Neuronal stem cell (in vitro differentiated cells): ENCODE measurements at regions not wholly inside any gene's neighbourhood (a gene's known extent, or its start where the extent isn't known, plus 50 kb on each side); places are given as distances from the start of the nearest gene placed in this dataset.

Experiments
- DNase-seq: peaks from one replicate; pipeline ENCODE4 v3.0.0-alpha.2; 2013; ENCODE audit warnings: low spot score
- H2AFZ ChIP-seq: one replicate; pipeline ENCODE4 v1.6.1; 2013; ENCODE audit warnings: mild to moderate bottlenecking, low read length, inconsistent platforms
- H2AK5ac ChIP-seq: 2 replicates; pipeline ENCODE4 v1.6.1; 2013; ENCODE audit warnings: low read depth, mild to moderate bottlenecking, inconsistent platforms, low read length, moderate library complexity, mixed read lengths
- H2BK120ac ChIP-seq: 2 replicates; pipeline ENCODE4 v1.6.1; 2013; ENCODE audit warnings: low read depth, mild to moderate bottlenecking, inconsistent platforms, low read length, moderate library complexity, mixed read lengths
- H2BK12ac ChIP-seq: one replicate; pipeline ENCODE4 v1.6.1; 2013; ENCODE audit warnings: low read length, inconsistent platforms
- H2BK15ac ChIP-seq: 2 replicates; pipeline ENCODE4 v1.6.1; 2013; ENCODE audit warnings: mild to moderate bottlenecking, low read length, inconsistent platforms, mixed read lengths
- H2BK5ac ChIP-seq: one replicate; pipeline ENCODE4 v1.6.1; 2013; ENCODE audit warnings: inconsistent platforms, mild to moderate bottlenecking, low read length, moderate library complexity
- H3K14ac ChIP-seq: one replicate; pipeline ENCODE4 v1.6.1; 2013; ENCODE audit warnings: low read length, inconsistent platforms
- H3K18ac ChIP-seq: 2 replicates; pipeline ENCODE4 v1.6.1; 2013; ENCODE audit warnings: low read length, inconsistent platforms
- H3K23ac ChIP-seq: 2 replicates; pipeline ENCODE4 v1.6.1; 2013; ENCODE audit warnings: low read depth, mild to moderate bottlenecking, mixed read lengths, low read length, inconsistent platforms; ENCODE audit not compliant: poor library complexity
- H3K27ac ChIP-seq: replicated peaks from 3 replicates; pipeline ENCODE4 v1.5.1; 2013; ENCODE audit warnings: low read length, inconsistent platforms
- H3K27me3 ChIP-seq, 3 experiments: 2 replicates each; pipeline ENCODE4 v1.6.1; 2013; ENCODE audit warnings: low read length in 3 of 3, mild to moderate bottlenecking in 2 of 3, inconsistent platforms in 1 of 3, low read depth in 1 of 3, mixed read lengths in 1 of 3, moderate library complexity in 1 of 3; ENCODE audit not compliant: control insufficient read depth in 3 of 3, insufficient read depth in 3 of 3
- H3K36me3 ChIP-seq, 2 donors: replicated peaks in 1 of 2; 2 replicates each; pipeline ENCODE4 v1.6.1; 2013; ENCODE audit warnings: low read length in 2 of 2; ENCODE audit not compliant: control insufficient read depth in 2 of 2, insufficient read depth in 2 of 2
- H3K4ac ChIP-seq: 2 replicates; pipeline ENCODE4 v1.6.1; 2013; ENCODE audit warnings: inconsistent platforms, mild to moderate bottlenecking, low read length, moderate library complexity
- H3K4me1 ChIP-seq, 2 donors: 1 replicate in 1 of 2; 2 replicates in 1 of 2; pipeline ENCODE4 v1.6.1; 2013; ENCODE audit warnings: low read length in 2 of 2, low read depth in 1 of 2; ENCODE audit not compliant: control insufficient read depth in 2 of 2, insufficient read depth in 1 of 2
- H3K4me2 ChIP-seq: one replicate; pipeline ENCODE4 v1.6.1; 2013; ENCODE audit warnings: mild to moderate bottlenecking, low read length, inconsistent platforms; ENCODE audit not compliant: insufficient read depth, poor library complexity, severe bottlenecking
- H3K4me3 ChIP-seq, 2 donors: 2 replicates each; pipeline ENCODE4 v1.5.1; 2013; ENCODE audit warnings: low read length in 2 of 2, mild to moderate bottlenecking in 2 of 2, inconsistent platforms in 1 of 2, moderate library complexity in 1 of 2
- H3K79me1 ChIP-seq: one replicate; pipeline ENCODE4 v1.6.1; 2013; ENCODE audit warnings: low read depth, mild to moderate bottlenecking, inconsistent platforms, low read length, moderate library complexity
- H3K9ac ChIP-seq: one replicate; pipeline ENCODE4 v1.6.1; 2013; ENCODE audit warnings: mild to moderate bottlenecking, low read depth, low read length, inconsistent platforms; ENCODE audit not compliant: poor library complexity
- H3K9me3 ChIP-seq, 2 donors: replicated peaks in 1 of 2; 2 replicates each; pipeline versions ENCODE3 to v1.6.1; 2013; ENCODE audit warnings: low read length in 2 of 2, mild to moderate bottlenecking in 2 of 2, inconsistent platforms in 1 of 2, low read depth in 1 of 2, mixed read lengths in 1 of 2, moderate library complexity in 1 of 2; ENCODE audit not compliant: control insufficient read depth in 2 of 2, insufficient read depth in 1 of 2
- H4K8ac ChIP-seq: one replicate; pipeline ENCODE4 v1.6.1; 2013; ENCODE audit warnings: low read depth, mild to moderate bottlenecking, inconsistent platforms, low read length, moderate library complexity
- H4K91ac ChIP-seq: one replicate; pipeline ENCODE4 v1.6.1; 2013; ENCODE audit warnings: low read length, low read depth, mild to moderate bottlenecking, inconsistent platforms; ENCODE audit not compliant: poor library complexity
- WGBS, 2 donors: extraction: QIAGEN DNeasy Blood & Tissue Kit; methylation state at CpG; one replicate each; pipeline ENCODE4 v1.1.7; 2013; ENCODE audit warnings: missing lambda C conversion rate in 2 of 2, mixed read lengths in 1 of 2; ENCODE audit not compliant: insufficient read length in 2 of 2, insufficient replicate concordance in 1 of 2; ENCODE audit errors: extremely low coverage in 2 of 2; 5-methylcytosine and 5-hydroxymethylcytosine counted together

GRCh38 chr1:34603594-34603993, 151.3 kb upstream of the GJB5 start:
- H3K4me2 ChIP-seq = no peak overlapping the region
- no peaks in the 10 kb centered on the region for H3K36me3 ChIP-seq
- no peak overlapping the region for H3K9ac ChIP-seq
- H2BK5ac ChIP-seq = no peak overlapping the region
- H3K4ac ChIP-seq = no peak overlapping the region
- WGBS, 2 donors = no CpG with 5 or more reads among the region's 2 CpGs
- no peak overlapping the region for H4K8ac ChIP-seq
- H3K79me1 ChIP-seq = no peaks in the 10 kb centered on the region
- H2AK5ac ChIP-seq = no peak overlapping the region
- DNase-seq = no peak
- H2AFZ ChIP-seq = no peak overlapping the region
- H3K27ac ChIP-seq = no peak overlapping the region
- H3K27me3 ChIP-seq = no peaks in the 10 kb centered on the region
- no peak overlapping the region for H3K18ac ChIP-seq
- peaks cover 0 to 2% of the 10 kb centered on the region in 2 donors for H3K4me1 ChIP-seq
- H2BK120ac ChIP-seq = no peak overlapping the region
- no peak overlapping the region for H3K23ac ChIP-seq
- no peak overlapping the region for H3K4me3 ChIP-seq
- H2BK15ac ChIP-seq = no peak overlapping the region
- no peaks in the 10 kb centered on the region for H3K9me3 ChIP-seq
- no peak overlapping the region for H3K14ac ChIP-seq
- no peak overlapping the region for H2BK12ac ChIP-seq
- H4K91ac ChIP-seq = no peak overlapping the region

GRCh38 chr1:34606504-34606903, 148.3 kb upstream of the GJB5 start:
- H2BK120ac ChIP-seq = no peak overlapping the region
- no peak overlapping the region for H3K18ac ChIP-seq
- H4K8ac ChIP-seq = no peak overlapping the region
- peaks cover 0 to 2% of the 10 kb centered on the region in 2 donors for H3K4me1 ChIP-seq
- H2BK15ac ChIP-seq = no peak overlapping the region
- H2BK12ac ChIP-seq = no peak overlapping the region
- no peak overlapping the region for H3K4me3 ChIP-seq
- no peak overlapping the region for H2BK5ac ChIP-seq
- no peak for DNase-seq
- no peaks in the 10 kb centered on the region for H3K9me3 ChIP-seq
- H4K91ac ChIP-seq = no peak overlapping the region
- H3K27ac ChIP-seq = no peak overlapping the region
- no peak overlapping the region for H3K23ac ChIP-seq
- no peak overlapping the region for H3K4me2 ChIP-seq
- no peak overlapping the region for H3K4ac ChIP-seq
- H3K36me3 ChIP-seq = no peaks in the 10 kb centered on the region
- H3K79me1 ChIP-seq = no peaks in the 10 kb centered on the region
- no peak overlapping the region for H2AK5ac ChIP-seq
- H3K27me3 ChIP-seq = no peaks in the 10 kb centered on the region
- no CpG with 5 or more reads among the region's 5 CpGs for WGBS, 2 donors
- H2AFZ ChIP-seq = no peak overlapping the region
- H3K9ac ChIP-seq = no peak overlapping the region
- no peak overlapping the region for H3K14ac ChIP-seq

- Histone ChIP-seq H3K9me3 (no peaks in the 10 kb centered on the region), H3K4ac (no peak overlapping the region), H3K4me2 (no peak overlapping the region), H3K27ac (no peak overlapping the region), H4K91ac (no peak overlapping the region), H2BK120ac (no peak overlapping the region), H3K18ac (no peak overlapping the region), H3K36me3 (no peaks in the 10 kb centered on the region), H2BK15ac (no peak overlapping the region), H2AFZ (no peak overlapping the region), H3K23ac (no peak overlapping the region), H3K4me3 (no peak overlapping the region), H3K27me3 (no peaks in the 10 kb centered on the region), H3K79me1 (no peaks in the 10 kb centered on the region), H2AK5ac (no peak overlapping the region), H2BK12ac (no peak overlapping the region), H3K4me1 (peaks cover 0 to 9% of the 10 kb centered on the region in 2 donors), H3K14ac (no peak overlapping the region), H3K9ac (no peak overlapping the region), H4K8ac (no peak overlapping the region), H2BK5ac (no peak overlapping the region)
- no CpG with 5 or more reads among the region's 2 CpGs for WGBS, 2 donors
- DNase-seq = no peak
These were observed 144.8 kb upstream of the GJB5 start for GRCh38 chr1:34610063-34610462.

GRCh38 chr1:34611571-34611970, 143.3 kb upstream of the GJB5 start:
- no peak overlapping the region for H3K4me3 ChIP-seq
- DNase-seq = no peak
- H3K14ac ChIP-seq = no peak overlapping the region
- no peak overlapping the region for H3K27ac ChIP-seq
- no peaks in the 10 kb centered on the region for H3K36me3 ChIP-seq
- no peak overlapping the region for H2BK120ac ChIP-seq
- no peak overlapping the region for H2BK15ac ChIP-seq
- H2AK5ac ChIP-seq = no peak overlapping the region
- no peak overlapping the region for H2BK12ac ChIP-seq
- no peak overlapping the region for H3K18ac ChIP-seq
- peaks cover 0 to 9% of the 10 kb centered on the region in 2 donors for H3K4me1 ChIP-seq
- H4K91ac ChIP-seq = no peak overlapping the region
- no peak overlapping the region for H2AFZ ChIP-seq
- no peak overlapping the region for H2BK5ac ChIP-seq
- no peak overlapping the region for H3K9ac ChIP-seq
- WGBS, 2 donors = no CpG with 5 or more reads among the region's 5 CpGs
- no peak overlapping the region for H3K4me2 ChIP-seq
- no peaks in the 10 kb centered on the region for H3K27me3 ChIP-seq
- H3K79me1 ChIP-seq = no peaks in the 10 kb centered on the region
- H4K8ac ChIP-seq = no peak overlapping the region
- H3K23ac ChIP-seq = no peak overlapping the region
- H3K4ac ChIP-seq = no peak overlapping the region
- H3K9me3 ChIP-seq = no peaks in the 10 kb centered on the region
